ENCODE measurements at regions not wholly inside any gene's neighbourhood (a gene's known extent, or its start where the extent isn't known, plus 50 kb on each side); places are given as distances from the start of the nearest gene placed in this dataset.

DNA sequence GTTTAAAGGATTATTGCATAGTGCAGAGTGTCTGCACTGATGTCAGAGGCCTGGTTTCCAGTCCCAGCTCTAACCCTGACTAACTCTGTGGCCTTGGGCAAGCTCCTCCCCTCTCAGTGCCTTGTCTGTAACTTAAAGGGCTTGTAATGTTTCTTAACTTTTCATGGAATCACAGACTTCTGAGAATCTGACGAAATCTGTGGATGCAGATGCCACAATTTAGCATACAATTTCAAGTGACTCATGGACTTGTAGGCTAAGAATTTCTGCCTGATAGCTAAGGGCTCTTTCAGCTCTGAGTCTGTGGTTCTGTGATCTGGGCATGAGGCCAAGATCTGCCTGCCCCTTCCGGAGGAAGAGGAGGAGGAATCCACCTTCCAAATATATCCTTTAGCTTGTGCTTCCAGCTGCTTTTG is 236.9 kb downstream of the AR start:
- intact Hi-C loops (cut with DNase I), result no loop called here
- TF ChIP-seq CTCF (IDR thresholded peaks at IDR 0.05) (no peak), POLR2A (IDR thresholded peaks at IDR 0.05) (no peak), POLR2AphosphoS5 (IDR thresholded peaks at IDR 0.05; ENCODE audit: insufficient read depth in 1 of 2, low read depth in 1 of 2) (peak in 1 of 2 donors; percentile 47)
- H3K27ac ChIP-seq, result peak overlapping the region; percentile 68
- DNase-seq (ENCODE audit: extremely low spot score in 2 of 2), result no peak
- H3K4me1 ChIP-seq, result peaks cover 19% of the 10 kb centered on the region
- H3K9me3 ChIP-seq, result no peaks in the 10 kb centered on the region
- H3K36me3 ChIP-seq, result no peaks in the 10 kb centered on the region
- no peak overlapping the region for H3K4me3 ChIP-seq
- no peaks in the 10 kb centered on the region for H3K27me3 ChIP-seq

GRCh38 chrX:67781132-67781531 is 237.3 kb downstream of the AR start:
- no peak for DNase-seq (ENCODE audit: extremely low spot score in 2 of 2)
- H3K36me3 ChIP-seq, result no peaks in the 10 kb centered on the region
- peaks cover 19% of the 10 kb centered on the region for H3K4me1 ChIP-seq
- H3K27me3 ChIP-seq, result no peaks in the 10 kb centered on the region
- no peak overlapping the region for H3K4me3 ChIP-seq
- peak overlapping the region; percentile 68 for H3K27ac ChIP-seq
- intact Hi-C loops (cut with DNase I), result no loop called here
- TF ChIP-seq CTCF (IDR thresholded peaks at IDR 0.05) (peak in 1 of 3 experiments; percentile 24), POLR2AphosphoS5 (IDR thresholded peaks at IDR 0.05; ENCODE audit: insufficient read depth in 1 of 2, low read depth in 1 of 2) (no peak)
- H3K9me3 ChIP-seq, result no peaks in the 10 kb centered on the region

DNA sequence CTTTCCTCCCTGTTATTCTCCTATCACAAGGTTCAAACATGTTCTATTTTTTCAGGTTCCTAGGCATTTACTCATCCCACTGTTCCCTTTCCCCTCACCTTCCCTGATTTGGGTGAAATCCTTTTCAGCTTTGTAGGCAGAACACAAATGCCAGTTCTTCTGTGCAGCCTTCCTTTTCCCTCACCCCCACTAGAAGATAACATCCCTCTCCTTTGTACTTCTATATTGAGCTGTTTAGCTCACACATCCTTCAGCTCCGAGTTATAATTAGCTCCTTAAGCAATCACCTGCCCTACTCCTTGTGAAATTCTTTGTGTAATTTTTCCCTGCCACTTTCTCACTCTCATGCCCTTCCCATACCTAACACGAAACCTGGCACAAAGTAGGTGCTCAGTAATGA is 240.9 kb downstream of the AR start:
- H3K4me3 ChIP-seq, result no peak overlapping the region
- no peak for DNase-seq (ENCODE audit: extremely low spot score in 2 of 2)
- H3K27ac ChIP-seq, result no peak overlapping the region
- no peaks in the 10 kb centered on the region for H3K36me3 ChIP-seq
- TF ChIP-seq POLR2A (IDR thresholded peaks at IDR 0.05), result no peak
- TF ChIP-seq CTCF (IDR thresholded peaks at IDR 0.05), result no peak
- no peak for TF ChIP-seq POLR2AphosphoS5 (IDR thresholded peaks at IDR 0.05; ENCODE audit: insufficient read depth in 1 of 2, low read depth in 1 of 2)
- H3K9me3 ChIP-seq, result no peaks in the 10 kb centered on the region
- peaks cover 10% of the 10 kb centered on the region for H3K4me1 ChIP-seq
- no peaks in the 10 kb centered on the region for H3K27me3 ChIP-seq
- intact Hi-C loops (cut with DNase I), result no loop called here

GRCh38 chrX:67787196-67787595 is 243.4 kb downstream of the AR start:
- intact Hi-C loops (cut with DNase I), result no loop called here
- Histone ChIP-seq H3K36me3 (no peaks in the 10 kb centered on the region), H3K27ac (no peak overlapping the region), H3K4me1 (no peaks in the 10 kb centered on the region), H3K27me3 (no peaks in the 10 kb centered on the region), H3K9me3 (no peaks in the 10 kb centered on the region), H3K4me3 (no peak overlapping the region)
- no peak for DNase-seq (ENCODE audit: extremely low spot score in 2 of 2)
- TF ChIP-seq CTCF (IDR thresholded peaks at IDR 0.05) (no peak), POLR2AphosphoS5 (IDR thresholded peaks at IDR 0.05; ENCODE audit: insufficient read depth in 1 of 2, low read depth in 1 of 2) (no peak), POLR2A (IDR thresholded peaks at IDR 0.05) (no peak)

DNA sequence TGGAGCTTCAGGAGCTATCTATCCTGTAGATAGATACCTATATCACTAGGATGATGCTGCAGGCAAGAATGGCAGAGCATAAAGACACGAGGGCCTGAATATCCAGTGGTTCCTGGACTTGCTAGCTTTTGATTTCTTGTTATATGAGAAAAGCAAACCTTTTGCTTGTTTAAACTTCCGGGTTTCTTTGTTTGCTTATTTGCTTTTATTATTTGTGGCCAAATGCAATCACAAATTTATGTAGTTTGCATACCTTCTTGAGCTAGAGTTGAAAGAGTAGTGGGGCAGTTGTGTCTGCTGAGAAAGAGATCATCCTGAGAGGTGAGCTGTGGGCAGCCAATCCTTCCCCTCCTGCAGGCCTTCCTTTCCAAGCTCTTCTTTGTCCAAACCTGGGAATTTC is 245.7 kb downstream of the AR start:
- H3K4me1 ChIP-seq, result no peaks in the 10 kb centered on the region
- no peak for DNase-seq (ENCODE audit: extremely low spot score in 2 of 2)
- no peak overlapping the region for H3K27ac ChIP-seq
- no peaks in the 10 kb centered on the region for H3K27me3 ChIP-seq
- no peak overlapping the region for H3K4me3 ChIP-seq
- intact Hi-C loops (cut with DNase I), result no loop called here
- H3K9me3 ChIP-seq, result no peaks in the 10 kb centered on the region
- no peaks in the 10 kb centered on the region for H3K36me3 ChIP-seq
- no peak for TF ChIP-seq CTCF (IDR thresholded peaks at IDR 0.05)
